Activated B cell treated with CpG ODN at 0.5 μM for 24 hours (primary cell): ENCODE measurements at regions not wholly inside any gene's neighbourhood (a gene's known extent, or its start where the extent isn't known, plus 50 kb on each side); places are given as distances from the start of the nearest gene placed in this dataset.

ENCODE experiments used
- ATAC-seq: fragments of 200-7000 bp; cut with Tn5 transposase; one replicate; pipeline ENCODE4 v1.10.0; 2021; ENCODE audit warnings: low read depth, mild to moderate bottlenecking, moderate library complexity
- CTCF ChIA-PET: fragments of 350-600 bp; sonication (Branson Sonifier 250); formaldehyde crosslinking; loops from one replicate; lab custom pipeline; 2021; ENCODE audit warnings: antibody characterized with exemption; lab: Charles Lee
- POLR2A ChIA-PET: fragments of 350-600 bp; sonication (Branson Sonifier 250); formaldehyde crosslinking; loops from one replicate; lab custom pipeline; 2021; ENCODE audit warnings: antibody characterized with exemption; lab: Charles Lee
- DNase-seq: peaks from one replicate; pipeline ENCODE4 v3.0.0; 2022
- H3K27ac Mint-ChIP-seq: one replicate; pipeline ENCODE4 v1.8.0; 2020; ENCODE audit warnings: mixed read lengths
- H3K27me3 Mint-ChIP-seq: one replicate; pipeline ENCODE4 v1.8.0; 2021; ENCODE audit warnings: mixed read lengths
- H3K36me3 Mint-ChIP-seq: one replicate; pipeline ENCODE4 v1.8.0; 2021; ENCODE audit warnings: low read depth, mixed read lengths
- H3K4me1 Mint-ChIP-seq: one replicate; pipeline ENCODE4 v1.8.0; 2021; ENCODE audit warnings: mixed read lengths
- H3K4me3 Mint-ChIP-seq: one replicate; pipeline ENCODE4 v1.8.0; 2020; ENCODE audit warnings: mild to moderate bottlenecking, mixed read lengths
- H3K9me3 Mint-ChIP-seq: one replicate; pipeline ENCODE4 v1.8.0; 2020; ENCODE audit warnings: mixed read lengths
- intact Hi-C: fragments of 100-400 bp; cut with micrococcal nuclease; formaldehyde crosslinking; loops from one replicate; pipeline ENCODE4 v1.15.1; 2024
- TF ChIP-seq, protein P1 (sequence below): fragments of 200-600 bp; IDR thresholded peaks from one replicate; pipeline ENCODE4 v1.8.0; 2022; ENCODE audit warnings: antibody characterized with exemption, mild to moderate bottlenecking

DNA sequence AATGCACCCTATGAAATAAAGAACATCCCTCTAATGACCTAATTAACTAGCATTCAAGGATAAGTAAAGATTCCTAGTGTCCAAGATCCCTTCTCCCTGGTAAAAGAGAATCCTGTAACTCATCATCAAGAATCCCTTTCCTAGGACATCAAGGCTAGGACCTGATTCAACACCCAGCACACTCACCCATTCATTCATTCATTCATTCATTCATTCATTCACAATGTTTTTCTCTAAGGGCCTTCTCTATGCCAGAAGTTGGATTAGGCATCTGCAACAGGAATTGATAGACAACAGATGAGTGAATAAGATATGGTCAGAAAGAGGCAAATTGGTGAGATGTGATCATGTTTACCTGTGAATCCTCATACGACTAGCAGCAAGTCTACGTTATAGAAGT is 126.8 kb downstream of the OSR1 start:
- Mint-ChIP-seq H3K9me3 (no peaks in the 10 kb centered on the region), H3K4me3 (no peak overlapping the region), H3K27me3 (no peaks in the 10 kb centered on the region), H3K4me1 (no peaks in the 10 kb centered on the region), H3K27ac (no peak overlapping the region), H3K36me3 (no peaks in the 10 kb centered on the region)
- TF ChIP-seq, protein P1, sequence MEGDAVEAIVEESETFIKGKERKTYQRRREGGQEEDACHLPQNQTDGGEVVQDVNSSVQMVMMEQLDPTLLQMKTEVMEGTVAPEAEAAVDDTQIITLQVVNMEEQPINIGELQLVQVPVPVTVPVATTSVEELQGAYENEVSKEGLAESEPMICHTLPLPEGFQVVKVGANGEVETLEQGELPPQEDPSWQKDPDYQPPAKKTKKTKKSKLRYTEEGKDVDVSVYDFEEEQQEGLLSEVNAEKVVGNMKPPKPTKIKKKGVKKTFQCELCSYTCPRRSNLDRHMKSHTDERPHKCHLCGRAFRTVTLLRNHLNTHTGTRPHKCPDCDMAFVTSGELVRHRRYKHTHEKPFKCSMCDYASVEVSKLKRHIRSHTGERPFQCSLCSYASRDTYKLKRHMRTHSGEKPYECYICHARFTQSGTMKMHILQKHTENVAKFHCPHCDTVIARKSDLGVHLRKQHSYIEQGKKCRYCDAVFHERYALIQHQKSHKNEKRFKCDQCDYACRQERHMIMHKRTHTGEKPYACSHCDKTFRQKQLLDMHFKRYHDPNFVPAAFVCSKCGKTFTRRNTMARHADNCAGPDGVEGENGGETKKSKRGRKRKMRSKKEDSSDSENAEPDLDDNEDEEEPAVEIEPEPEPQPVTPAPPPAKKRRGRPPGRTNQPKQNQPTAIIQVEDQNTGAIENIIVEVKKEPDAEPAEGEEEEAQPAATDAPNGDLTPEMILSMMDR, result no peak
- CTCF ChIA-PET, result no interaction called here
- DNase-seq (no peak), ATAC-seq (no peak)
- intact Hi-C loops, result no loop called here
- POLR2A ChIA-PET, result no interaction called here

DNA sequence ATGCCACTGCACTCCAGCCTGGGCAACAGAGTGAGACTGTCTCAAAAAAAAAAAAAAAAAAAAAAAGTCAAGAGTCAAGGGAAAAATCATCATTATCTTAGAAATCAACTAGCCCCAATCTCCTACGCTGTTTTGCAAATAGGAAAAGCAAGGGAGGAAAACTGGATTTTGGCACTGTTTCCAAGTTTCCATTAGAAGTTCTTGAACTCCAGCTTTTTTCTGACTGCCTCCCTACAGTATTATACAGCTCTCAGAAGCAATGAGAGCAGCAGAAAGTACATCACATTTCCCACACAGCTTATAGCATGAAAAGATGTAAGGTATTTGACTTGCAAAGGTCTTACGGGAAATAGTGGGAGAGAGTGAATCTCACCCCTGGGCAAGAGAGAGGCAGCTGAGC is 127.8 kb downstream of the OSR1 start:
- no peaks in the 10 kb centered on the region for H3K36me3 Mint-ChIP-seq
- POLR2A ChIA-PET, result no interaction called here

DNA sequence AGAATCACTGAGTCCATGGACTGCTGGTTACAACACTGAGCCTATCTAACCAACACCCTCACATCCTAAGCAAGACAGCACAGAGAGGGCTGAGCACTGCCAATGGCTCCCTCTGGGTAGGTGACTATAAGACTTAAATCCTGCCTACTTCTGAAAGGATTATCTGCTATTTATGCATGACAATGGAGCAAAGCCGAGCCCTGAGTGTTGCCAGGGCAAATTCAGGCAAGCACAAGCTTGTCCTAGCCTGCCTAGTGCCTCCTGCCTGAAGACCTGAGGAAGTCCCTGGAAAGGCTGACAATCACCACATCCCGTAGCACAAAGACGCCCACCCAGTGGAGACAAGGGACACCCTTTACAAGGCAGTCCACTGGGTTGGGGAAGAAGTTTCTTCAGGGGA is 129.7 kb downstream of the OSR1 start:
- no peaks in the 10 kb centered on the region for H3K36me3 Mint-ChIP-seq
- no peak overlapping the region for H3K4me3 Mint-ChIP-seq
- ATAC-seq (no peak), DNase-seq (no peak)
- TF ChIP-seq, protein P1, result no peak
- CTCF ChIA-PET, result no interaction called here
- POLR2A ChIA-PET, result no interaction called here
- no peak overlapping the region for H3K27ac Mint-ChIP-seq
- no peaks in the 10 kb centered on the region for H3K4me1 Mint-ChIP-seq
- no peaks in the 10 kb centered on the region for H3K9me3 Mint-ChIP-seq
- H3K27me3 Mint-ChIP-seq, result no peaks in the 10 kb centered on the region
- intact Hi-C loops, result no loop called here

More for the DNA sequence above, 127.8 kb downstream of the OSR1 start:
- Mint-ChIP-seq H3K27me3 (no peaks in the 10 kb centered on the region), H3K27ac (no peak overlapping the region), H3K4me1 (no peaks in the 10 kb centered on the region), H3K4me3 (no peak overlapping the region), H3K9me3 (no peaks in the 10 kb centered on the region)
- CTCF ChIA-PET, result no interaction called here
- TF ChIP-seq, protein P1, result no peak
- ATAC-seq, result no peak
- intact Hi-C loops, result no loop called here
- no peak for DNase-seq

DNA sequence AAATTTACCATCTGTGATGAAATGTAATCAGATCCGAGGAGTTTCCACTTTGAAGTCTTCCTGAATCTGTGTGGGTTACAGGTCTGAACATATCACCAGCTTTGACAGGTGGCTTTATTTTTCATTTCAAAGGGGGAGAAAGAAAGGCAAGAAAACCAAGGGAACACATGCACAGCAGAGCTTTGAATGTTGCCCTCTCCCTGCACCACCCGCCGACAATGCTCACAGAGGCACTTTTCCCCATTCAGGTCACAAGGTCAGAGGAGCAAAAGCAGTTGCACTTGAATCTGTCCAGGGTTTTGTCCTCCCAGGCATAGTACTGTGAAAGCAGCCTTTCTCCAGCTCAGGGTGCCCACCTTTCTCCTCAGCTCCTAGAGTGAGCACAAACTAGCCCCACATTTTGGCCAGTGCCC is 130.2 kb downstream of the OSR1 start:
- no peaks in the 10 kb centered on the region for H3K27me3 Mint-ChIP-seq
- H3K4me3 Mint-ChIP-seq, result no peak overlapping the region
- no peaks in the 10 kb centered on the region for H3K9me3 Mint-ChIP-seq
- intact Hi-C loops, result no loop called here
- ATAC-seq (no peak), DNase-seq (no peak)
- no peak overlapping the region for H3K27ac Mint-ChIP-seq
- TF ChIP-seq, protein P1, result no peak
- no peaks in the 10 kb centered on the region for H3K4me1 Mint-ChIP-seq
- ChIA-PET POLR2A (no interaction called here), CTCF (no interaction called here)
- no peaks in the 10 kb centered on the region for H3K36me3 Mint-ChIP-seq

DNA sequence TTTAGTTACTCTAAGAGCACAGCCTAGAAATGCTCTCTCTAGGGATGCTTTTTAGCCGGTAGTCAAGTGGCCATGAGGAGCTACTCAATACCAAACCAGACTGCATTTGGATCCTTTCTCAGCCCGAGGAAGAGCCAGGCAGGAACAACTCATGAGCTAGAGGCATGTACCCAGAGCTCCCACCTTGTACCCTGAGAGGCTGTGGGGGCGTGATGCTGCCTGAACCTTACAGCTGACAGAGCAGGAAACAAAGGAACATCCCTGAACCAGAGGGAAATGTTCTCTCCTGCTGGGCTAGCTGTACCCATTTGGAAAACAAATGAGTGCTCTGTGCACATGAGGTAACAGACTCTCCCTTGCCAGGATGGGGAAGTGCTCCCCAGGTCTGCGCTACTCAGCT is 131.6 kb downstream of the OSR1 start:
- no peak for DNase-seq

More for the DNA sequence above, 131.6 kb downstream of the OSR1 start:
- ChIA-PET POLR2A (no interaction called here), CTCF (no interaction called here)
- no peak for ATAC-seq
- Mint-ChIP-seq H3K9me3 (no peaks in the 10 kb centered on the region), H3K36me3 (no peaks in the 10 kb centered on the region), H3K4me3 (no peak overlapping the region), H3K4me1 (no peaks in the 10 kb centered on the region), H3K27ac (no peak overlapping the region), H3K27me3 (no peaks in the 10 kb centered on the region)
- intact Hi-C loops, result no loop called here
- TF ChIP-seq, protein P1, result no peak
